GM12892 (cell line): ENCODE measurements at regions not wholly inside any gene's neighbourhood (a gene's known extent, or its start where the extent isn't known, plus 50 kb on each side); places are given as distances from the start of the nearest gene placed in this dataset.

Source experiments
- POLR2A ChIP-seq: IDR thresholded peaks from 2 replicates; pipeline ENCODE4 v1.6.1; 2011; ENCODE audit warnings: low read depth, low read length, control low read depth
- POLR2AphosphoS5 ChIP-seq: IDR thresholded peaks from 2 replicates; pipeline ENCODE4 v1.6.1; 2011; ENCODE audit warnings: low read depth, low read length, control low read depth

DNA sequence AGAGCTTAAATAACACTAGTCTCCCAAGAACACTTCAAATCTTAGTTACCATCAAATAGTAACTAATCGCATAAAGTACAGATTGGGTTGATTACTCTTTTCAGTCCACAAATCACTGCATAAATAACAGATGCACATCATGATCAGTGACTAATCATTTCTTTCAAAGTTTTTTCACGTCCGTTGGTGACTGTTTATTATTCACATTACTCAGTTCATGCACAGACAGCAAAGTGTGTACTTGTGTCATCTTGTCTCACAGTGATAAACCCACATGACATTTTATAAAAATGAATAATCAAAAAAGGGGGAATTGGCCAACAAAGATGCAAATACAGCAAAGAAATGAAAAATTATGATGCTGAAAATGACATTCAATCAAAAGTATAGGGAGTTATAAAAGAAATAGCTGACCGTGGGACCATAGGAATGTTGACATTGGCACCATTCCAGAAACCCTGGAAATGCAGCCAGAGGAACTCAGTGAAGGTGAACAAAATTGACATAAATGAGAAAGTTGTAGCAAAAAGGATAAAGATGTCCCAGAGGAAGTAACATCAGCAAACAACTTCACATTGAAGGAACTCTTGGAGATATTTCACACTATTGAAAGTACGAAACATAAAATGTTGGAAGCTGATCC, 161.5 kb downstream of the SOX3 start:
- TF ChIP-seq POLR2A: no peak
- no peak for TF ChIP-seq POLR2AphosphoS5
